NB4 (cell line): ENCODE measurements at regions not wholly inside any gene's neighbourhood (a gene's known extent, or its start where the extent isn't known, plus 50 kb on each side); places are given as distances from the start of the nearest gene placed in this dataset.

Experiments
- CTCF ChIP-seq: IDR thresholded peaks from one replicate; pipeline ENCODE4 v1.5.1; 2012; ENCODE audit warnings: low read depth, low read length
- POLR2A ChIP-seq: IDR thresholded peaks from 2 replicates; pipeline ENCODE4 v1.6.1; 2011; ENCODE audit warnings: mild to moderate bottlenecking; ENCODE audit not compliant: insufficient read length; ENCODE audit errors: extremely low read depth

GRCh38 chr10:43763846-43764245 is 115.2 kb upstream of the ZNF32 start:
- no peak for TF ChIP-seq POLR2A
- TF ChIP-seq CTCF: no peak
